ENCODE measurements at regions not wholly inside any gene's neighbourhood (a gene's known extent, or its start where the extent isn't known, plus 50 kb on each side); places are given as distances from the start of the nearest gene placed in this dataset.

GRCh38 chr6:82066991-82067411 is 180.5 kb downstream of the IBTK start:
- no peak for TF ChIP-seq CTCF (IDR thresholded peaks at IDR 0.05; ENCODE audit: low read depth, low read length)
- TF ChIP-seq EZH2phosphoT487 (IDR thresholded peaks at IDR 0.05; ENCODE audit: low read depth) = no peak
